HEK293T (cell line): ENCODE measurements at regions not wholly inside any gene's neighbourhood (a gene's known extent, or its start where the extent isn't known, plus 50 kb on each side); places are given as distances from the start of the nearest gene placed in this dataset.

Experiments
- CTBP1 ChIP-seq: fragments of 450-650 bp; IDR thresholded peaks from 2 replicates; pipeline ENCODE4 v1.6.1; 2016; ENCODE audit warnings: borderline replicate concordance
- ELF4 ChIP-seq: fragments of 450-650 bp; IDR thresholded peaks from 2 replicates; pipeline ENCODE4 v1.6.1; 2017; ENCODE audit warnings: antibody characterized with exemption
- HDGF ChIP-seq: fragments of 450-650 bp; IDR thresholded peaks from 2 replicates; pipeline ENCODE4 v1.6.1; 2017; ENCODE audit warnings: antibody characterized with exemption, borderline replicate concordance
- LEF1 ChIP-seq: fragments of 450-650 bp; IDR thresholded peaks from 2 replicates; pipeline ENCODE4 v1.6.1; 2017; ENCODE audit warnings: mild to moderate bottlenecking, borderline replicate concordance
- SP1 ChIP-seq: fragments of 450-650 bp; IDR thresholded peaks from 2 replicates; pipeline ENCODE4 v1.6.1; 2017

GRCh38 chr9:129368444-129368978 is 190.4 kb upstream of the IER5L start:
- TF ChIP-seq SP1 (no peak), CTBP1 (no peak), ELF4 (no peak), HDGF (no peak), LEF1 (no peak)
